PC-3 (cell line): ENCODE measurements at regions not wholly inside any gene's neighbourhood (a gene's known extent, or its start where the extent isn't known, plus 50 kb on each side); places are given as distances from the start of the nearest gene placed in this dataset.

ENCODE experiments used
- EZH2 ChIP-seq: fragments of 300-600 bp; sonication (generic); IDR thresholded peaks from one replicate; pipeline ENCODE4 v1.6.1; 2017; ENCODE audit warnings: antibody characterized with exemption, mild to moderate bottlenecking, low read length; ENCODE audit not compliant: unreplicated experiment
- EZH2phosphoT487 ChIP-seq: fragments of 300-600 bp; sonication (generic); IDR thresholded peaks from 2 replicates; pipeline ENCODE4 v1.6.1; 2018; ENCODE audit warnings: mild to moderate bottlenecking, antibody characterized with exemption, low read length, borderline replicate concordance

DNA sequence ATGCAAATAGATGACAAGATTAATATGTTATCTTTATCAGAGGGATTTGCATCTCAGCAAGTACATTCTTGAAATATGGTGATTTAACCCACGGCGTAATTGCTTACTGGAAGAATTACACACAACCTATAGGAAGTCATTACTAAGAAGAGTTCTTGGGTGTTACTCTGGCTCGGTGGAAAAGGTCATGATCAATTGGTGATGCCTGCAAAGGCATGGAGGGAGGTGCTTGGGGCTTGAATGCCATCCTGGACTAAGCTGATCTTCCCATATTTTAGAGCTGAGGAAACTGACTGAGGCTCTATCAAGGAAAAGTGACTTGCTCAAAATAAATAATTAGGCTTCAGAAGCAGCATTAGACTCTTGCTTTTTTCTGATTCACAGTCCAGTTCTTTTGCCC is 137.5 kb upstream of the JUN start:
- TF ChIP-seq EZH2 (no peak), EZH2phosphoT487 (no peak)
